Choroid plexus epithelial cell (primary cell): ENCODE measurements at regions not wholly inside any gene's neighbourhood (a gene's known extent, or its start where the extent isn't known, plus 50 kb on each side); places are given as distances from the start of the nearest gene placed in this dataset.
A peak's percentile ranks its signal among the peaks of the same experiment; 100 is the strongest.

ENCODE experiments used
- DNase-seq: peaks from one replicate; pipeline ENCODE4 v3.0.0-alpha.2; 2010; ENCODE audit warnings: low read depth
- H3K4me3 ChIP-seq: 2 replicates; pipeline ENCODE4 v1.5.1; 2011; ENCODE audit warnings: low read depth, mild to moderate bottlenecking, control low read depth, low read length, moderate library complexity
- CTCF ChIP-seq: conservative IDR thresholded peaks from 2 replicates; pipeline ENCODE4 v1.5.1; 2011; ENCODE audit warnings: low read depth, mild to moderate bottlenecking, control low read depth, inconsistent platforms, low read length, moderate library complexity

- TF ChIP-seq CTCF = no peak
- no peak overlapping the region for H3K4me3 ChIP-seq
- DNase-seq = peak; percentile 45
These were observed 979.4 kb downstream of the TSN start for GRCh38 chr2:122734766-122735424.

- no peak for TF ChIP-seq CTCF
- peak; percentile 48 for DNase-seq
- no peak overlapping the region for H3K4me3 ChIP-seq
These were observed 980.8 kb downstream of the TSN start for GRCh38 chr2:122736279-122736678.

- TF ChIP-seq CTCF = no peak
- DNase-seq = peak; percentile 46
These were observed 982.1 kb downstream of the TSN start for GRCh38 chr2:122737429-122738077.

GRCh38 chr2:122739732-122740593 lies 984.5 kb downstream of the TSN start:
- no peak for DNase-seq
- no peak for TF ChIP-seq CTCF
- H3K4me3 ChIP-seq = no peak overlapping the region

More at GRCh38 chr2:122737429-122738077, 982.1 kb downstream of the TSN start:
- no peak overlapping the region for H3K4me3 ChIP-seq

- no peak for DNase-seq
- no peak for TF ChIP-seq CTCF
- no peak overlapping the region for H3K4me3 ChIP-seq
These were observed 985.1 kb downstream of the TSN start for GRCh38 chr2:122740594-122740948.

GRCh38 chr2:122741403-122741802 lies 986.0 kb downstream of the TSN start:
- H3K4me3 ChIP-seq = no peak overlapping the region
- DNase-seq = no peak
- TF ChIP-seq CTCF = no peak
